ENCODE measurements at regions not wholly inside any gene's neighbourhood (a gene's known extent, or its start where the extent isn't known, plus 50 kb on each side); places are given as distances from the start of the nearest gene placed in this dataset.

DNA sequence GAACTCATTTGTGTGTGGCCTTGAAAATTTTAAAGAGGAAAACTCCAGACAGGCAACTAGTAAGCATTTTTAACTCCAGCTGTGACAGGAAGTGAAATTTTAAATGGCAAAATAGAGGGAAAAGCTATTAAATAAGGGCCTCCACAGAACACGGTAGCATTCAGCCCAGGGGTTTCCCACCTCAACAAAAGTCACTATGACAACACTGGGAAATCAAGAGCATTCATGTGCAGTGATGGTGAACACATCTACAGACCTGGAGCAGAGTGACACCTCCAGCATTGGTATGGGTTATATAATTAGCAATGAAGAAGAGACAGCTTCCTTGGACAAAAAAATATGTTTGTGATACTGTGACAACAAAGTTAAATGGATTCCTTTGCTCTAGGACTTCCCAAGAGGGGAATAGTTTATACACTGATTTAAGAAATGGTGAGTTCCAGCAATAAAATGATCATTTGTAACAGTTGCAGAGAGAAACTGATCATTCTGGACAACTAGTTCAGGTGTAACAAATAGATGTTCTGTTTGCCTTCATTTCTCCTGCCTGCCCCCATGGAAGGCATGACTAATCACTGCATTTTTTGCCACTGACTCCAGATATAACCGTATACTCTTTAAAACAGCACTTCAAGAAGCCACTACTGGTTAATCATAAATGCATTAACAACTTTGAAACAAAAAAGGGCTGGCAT lies 93.3 kb upstream of the SLC44A1 start:
- DNase-seq: no peak
- Mint-ChIP-seq H3K27me3 (no peaks in the 10 kb centered on the region), H3K4me3 (no peak overlapping the region), H3K9me3 (no peaks in the 10 kb centered on the region), H3K27ac (no peak overlapping the region), H3K4me1 (peaks cover 9% of the 10 kb centered on the region), H3K36me3 (no peaks in the 10 kb centered on the region)

DNA sequence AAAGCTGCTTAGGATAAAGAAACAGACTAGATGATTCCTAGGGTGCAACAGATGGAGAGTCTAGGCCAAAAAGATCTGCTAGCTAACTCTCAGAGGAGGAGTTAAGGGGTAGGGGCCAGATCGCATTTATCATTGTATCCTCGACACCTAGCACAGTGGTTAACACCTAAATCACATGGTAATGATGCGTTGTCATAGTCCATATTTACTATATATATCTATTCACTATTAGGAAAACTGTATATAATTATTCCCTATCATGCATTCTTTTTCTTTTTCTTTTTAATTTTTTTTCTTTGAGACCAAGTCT lies 92.8 kb upstream of the SLC44A1 start:
- Mint-ChIP-seq H3K4me1 (peaks cover 9% of the 10 kb centered on the region), H3K27me3 (no peaks in the 10 kb centered on the region), H3K4me3 (no peak overlapping the region), H3K9me3 (no peaks in the 10 kb centered on the region), H3K36me3 (no peaks in the 10 kb centered on the region), H3K27ac (no peak overlapping the region)
- DNase-seq: no peak

DNA sequence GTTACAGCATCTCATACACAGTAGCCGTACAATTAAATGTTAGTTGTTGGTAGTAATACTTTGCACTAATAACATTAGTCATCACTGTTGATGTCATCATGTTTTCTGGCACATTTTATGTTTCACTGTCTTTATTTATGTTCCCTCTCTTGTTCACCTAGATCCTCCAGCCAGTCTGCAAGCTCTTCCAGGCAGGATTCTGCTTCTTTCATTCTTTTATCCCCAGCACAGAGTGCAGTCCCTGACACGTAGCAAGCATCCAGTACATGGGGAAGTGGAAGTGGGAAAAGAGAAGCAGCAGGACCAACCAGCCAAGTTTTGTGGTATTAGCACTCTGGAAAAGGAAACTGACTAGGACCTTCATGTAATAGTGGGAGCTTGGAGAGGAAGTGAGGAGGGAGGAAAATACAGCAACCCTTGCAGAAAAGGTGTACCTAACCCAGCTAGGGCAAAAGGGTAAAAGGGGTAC lies 89.7 kb upstream of the SLC44A1 start:
- DNase-seq: no peak
- no peaks in the 10 kb centered on the region for H3K27me3 Mint-ChIP-seq
- H3K4me1 Mint-ChIP-seq: peaks cover 14% of the 10 kb centered on the region
- no peak overlapping the region for H3K27ac Mint-ChIP-seq
- no peak overlapping the region for H3K4me3 Mint-ChIP-seq
- no peaks in the 10 kb centered on the region for H3K9me3 Mint-ChIP-seq
- no peaks in the 10 kb centered on the region for H3K36me3 Mint-ChIP-seq

DNA sequence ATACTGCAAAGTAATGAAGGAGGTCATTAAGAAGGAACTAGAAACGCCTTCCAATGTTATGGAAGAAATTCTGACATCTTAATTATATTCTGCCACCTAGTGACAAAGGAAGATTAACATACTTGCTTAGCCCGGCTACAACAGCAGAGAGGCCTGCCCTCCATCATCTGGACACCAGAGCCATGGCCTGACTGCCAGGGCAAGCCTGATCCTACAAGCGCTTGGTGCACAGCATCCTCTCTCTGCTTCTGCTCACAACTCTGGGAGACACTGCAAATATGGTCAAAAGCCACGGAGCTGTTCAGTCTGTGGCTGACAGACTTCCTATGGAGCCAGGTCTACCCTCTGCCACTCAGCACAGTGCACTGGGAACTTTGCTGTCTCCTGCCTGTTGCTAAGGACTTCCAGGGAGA lies 87.3 kb upstream of the SLC44A1 start:
- no peak for DNase-seq
- peaks cover 3% of the 10 kb centered on the region for H3K27me3 Mint-ChIP-seq
- H3K9me3 Mint-ChIP-seq: no peaks in the 10 kb centered on the region
- H3K36me3 Mint-ChIP-seq: no peaks in the 10 kb centered on the region
- H3K27ac Mint-ChIP-seq: no peak overlapping the region
- peaks cover 6% of the 10 kb centered on the region for H3K4me1 Mint-ChIP-seq
- no peak overlapping the region for H3K4me3 Mint-ChIP-seq

GRCh38 chr9:105158020-105158419 lies 86.4 kb upstream of the SLC44A1 start:
- no peaks in the 10 kb centered on the region for H3K9me3 Mint-ChIP-seq
- no peak for DNase-seq
- no peak overlapping the region for H3K27ac Mint-ChIP-seq
- peaks cover 6% of the 10 kb centered on the region for H3K4me1 Mint-ChIP-seq
- no peaks in the 10 kb centered on the region for H3K36me3 Mint-ChIP-seq
- H3K27me3 Mint-ChIP-seq: peaks cover 3% of the 10 kb centered on the region
- H3K4me3 Mint-ChIP-seq: no peak overlapping the region

DNA sequence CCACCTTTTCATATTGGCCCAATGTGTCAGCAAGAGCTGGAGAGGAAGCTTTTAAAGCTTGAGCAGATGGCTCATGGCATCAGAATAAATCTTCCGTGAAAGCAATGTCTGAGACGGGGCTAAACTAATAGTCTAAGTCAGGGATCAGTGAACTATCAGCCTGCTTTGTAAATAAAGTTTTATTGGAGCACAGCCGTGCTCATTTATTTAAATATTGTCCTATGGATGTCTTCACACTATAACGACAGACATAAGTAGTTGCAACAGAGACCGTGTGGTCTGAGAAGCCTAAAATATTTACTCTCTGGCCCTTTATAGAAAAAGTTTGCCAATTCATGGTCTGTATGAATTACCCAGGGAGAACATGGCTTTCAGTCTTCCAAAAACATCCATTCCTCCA lies 85.6 kb upstream of the SLC44A1 start:
- DNase-seq: no peak
- no peak overlapping the region for H3K27ac Mint-ChIP-seq
- H3K4me1 Mint-ChIP-seq: peaks cover 6% of the 10 kb centered on the region
- no peak overlapping the region for H3K4me3 Mint-ChIP-seq
- H3K9me3 Mint-ChIP-seq: no peaks in the 10 kb centered on the region
- H3K27me3 Mint-ChIP-seq: peaks cover 3% of the 10 kb centered on the region
- no peaks in the 10 kb centered on the region for H3K36me3 Mint-ChIP-seq

- Mint-ChIP-seq H3K4me3 (no peak overlapping the region), H3K36me3 (no peaks in the 10 kb centered on the region), H3K27me3 (no peaks in the 10 kb centered on the region), H3K4me1 (no peaks in the 10 kb centered on the region), H3K9me3 (no peaks in the 10 kb centered on the region), H3K27ac (no peak overlapping the region)
- DNase-seq: no peak
Observed at GRCh38 chr9:105168870-105169319, 75.6 kb upstream of the SLC44A1 start.

- no peaks in the 10 kb centered on the region for H3K4me1 Mint-ChIP-seq
- H3K27me3 Mint-ChIP-seq: no peaks in the 10 kb centered on the region
- no peak for DNase-seq
- no peak overlapping the region for H3K27ac Mint-ChIP-seq
- H3K4me3 Mint-ChIP-seq: no peak overlapping the region
- no peaks in the 10 kb centered on the region for H3K9me3 Mint-ChIP-seq
- H3K36me3 Mint-ChIP-seq: no peaks in the 10 kb centered on the region
Observed at GRCh38 chr9:105171076-105171475, 73.4 kb upstream of the SLC44A1 start.

DNA sequence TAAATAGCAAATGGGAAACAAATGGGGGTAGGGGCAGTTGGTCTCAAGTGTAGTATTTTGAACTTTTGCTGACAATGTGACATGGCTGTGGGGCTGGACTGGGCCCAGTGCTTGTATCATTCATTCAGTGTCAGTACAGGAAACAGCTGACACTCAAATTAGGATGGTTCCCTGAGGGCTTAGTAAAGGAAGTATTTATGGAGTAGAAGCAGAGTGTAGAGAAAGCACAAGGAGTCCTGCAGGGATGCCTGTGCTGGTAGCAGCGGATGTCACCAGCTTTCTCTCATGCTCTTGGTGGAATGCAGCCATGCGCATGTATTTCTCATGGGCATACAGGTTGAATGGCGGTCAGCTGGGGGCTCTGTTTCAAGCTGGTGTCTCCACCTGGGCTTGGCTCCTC lies 72.9 kb upstream of the SLC44A1 start:
- H3K36me3 Mint-ChIP-seq: no peaks in the 10 kb centered on the region

GRCh38 chr9:105172436-105172835 lies 72.0 kb upstream of the SLC44A1 start:
- H3K9me3 Mint-ChIP-seq: no peaks in the 10 kb centered on the region
- no peak overlapping the region for H3K4me3 Mint-ChIP-seq
- H3K27me3 Mint-ChIP-seq: no peaks in the 10 kb centered on the region
- H3K27ac Mint-ChIP-seq: no peak overlapping the region
- DNase-seq: no peak
- no peaks in the 10 kb centered on the region for H3K4me1 Mint-ChIP-seq
- H3K36me3 Mint-ChIP-seq: no peaks in the 10 kb centered on the region

More for the DNA sequence above, 72.9 kb upstream of the SLC44A1 start:
- Mint-ChIP-seq H3K27ac (no peak overlapping the region), H3K27me3 (no peaks in the 10 kb centered on the region), H3K4me3 (no peak overlapping the region), H3K4me1 (no peaks in the 10 kb centered on the region), H3K9me3 (no peaks in the 10 kb centered on the region)
- no peak for DNase-seq

DNA sequence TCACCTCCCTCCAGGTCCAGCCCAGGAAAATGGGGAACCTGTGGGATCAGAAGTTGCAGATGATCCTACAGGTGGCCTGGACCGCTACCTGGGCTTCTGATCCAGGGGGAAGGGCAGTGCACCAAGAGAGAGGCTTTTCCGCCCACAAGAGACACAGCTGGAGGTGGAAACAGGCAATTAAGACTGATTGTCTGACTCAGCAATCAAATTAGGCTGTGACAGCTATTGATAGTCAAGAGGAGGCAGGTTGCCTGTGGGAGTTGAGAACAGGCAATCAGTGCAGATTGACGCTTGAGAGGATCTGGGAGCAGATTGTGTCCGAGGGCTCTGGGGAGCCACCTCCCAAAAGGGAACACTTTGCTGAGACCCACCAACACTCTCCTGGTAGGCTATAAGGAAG lies 71.1 kb upstream of the SLC44A1 start:
- Mint-ChIP-seq H3K9me3 (no peaks in the 10 kb centered on the region), H3K4me3 (no peak overlapping the region), H3K36me3 (no peaks in the 10 kb centered on the region), H3K27ac (no peak overlapping the region), H3K27me3 (no peaks in the 10 kb centered on the region), H3K4me1 (no peaks in the 10 kb centered on the region)
- DNase-seq: no peak

GRCh38 chr9:105173826-105174225 lies 70.6 kb upstream of the SLC44A1 start:
- no peaks in the 10 kb centered on the region for H3K4me1 Mint-ChIP-seq
- H3K4me3 Mint-ChIP-seq: no peak overlapping the region
- no peak for DNase-seq
- no peak overlapping the region for H3K27ac Mint-ChIP-seq
- H3K9me3 Mint-ChIP-seq: no peaks in the 10 kb centered on the region
- no peaks in the 10 kb centered on the region for H3K27me3 Mint-ChIP-seq
- H3K36me3 Mint-ChIP-seq: no peaks in the 10 kb centered on the region

DNA sequence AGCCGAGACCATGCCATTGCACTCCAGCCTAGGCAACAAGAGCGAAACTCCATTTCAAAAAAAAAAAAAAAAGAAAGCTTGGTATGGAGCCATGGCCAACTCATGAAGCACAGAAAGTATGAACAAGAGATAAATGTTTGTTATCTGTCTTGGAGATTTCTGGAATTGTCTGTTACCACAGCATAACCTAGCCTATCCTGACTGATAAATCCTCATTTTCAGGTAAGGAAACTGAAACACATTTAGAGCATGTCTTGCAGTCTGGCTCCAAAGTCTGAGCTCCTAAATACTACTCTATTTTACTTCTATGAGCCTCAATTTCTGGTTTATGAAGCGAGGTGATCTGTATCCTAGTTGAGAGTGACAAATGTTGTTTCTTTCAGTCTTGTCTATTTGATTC lies 68.3 kb upstream of the SLC44A1 start:
- Mint-ChIP-seq H3K27me3 (no peaks in the 10 kb centered on the region), H3K4me1 (no peaks in the 10 kb centered on the region), H3K9me3 (no peaks in the 10 kb centered on the region), H3K36me3 (no peaks in the 10 kb centered on the region), H3K4me3 (no peak overlapping the region), H3K27ac (no peak overlapping the region)
- no peak for DNase-seq

DNA sequence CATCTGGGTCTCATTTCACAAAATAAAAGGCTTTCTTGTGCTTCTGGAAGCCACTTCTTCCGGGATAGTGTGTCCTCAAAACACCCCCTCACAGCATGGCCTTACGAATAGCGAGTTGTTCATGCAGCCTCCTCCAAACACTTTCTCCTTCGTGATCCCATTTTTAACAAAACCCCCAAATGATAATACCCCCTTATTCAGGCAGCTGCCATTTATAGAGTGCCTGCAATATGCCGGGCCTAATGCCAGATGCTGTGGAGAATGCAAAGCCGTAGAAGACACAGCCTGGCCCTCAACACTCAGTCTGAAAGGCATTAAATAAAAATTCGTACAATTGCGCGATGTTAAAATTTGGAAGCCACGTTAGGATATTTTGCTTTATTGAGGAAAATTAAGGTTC lies 66.4 kb upstream of the SLC44A1 start:
- Mint-ChIP-seq H3K27me3 (no peaks in the 10 kb centered on the region), H3K4me3 (no peak overlapping the region), H3K9me3 (no peaks in the 10 kb centered on the region), H3K4me1 (no peaks in the 10 kb centered on the region), H3K36me3 (no peaks in the 10 kb centered on the region), H3K27ac (no peak overlapping the region)
- no peak for DNase-seq

DNA sequence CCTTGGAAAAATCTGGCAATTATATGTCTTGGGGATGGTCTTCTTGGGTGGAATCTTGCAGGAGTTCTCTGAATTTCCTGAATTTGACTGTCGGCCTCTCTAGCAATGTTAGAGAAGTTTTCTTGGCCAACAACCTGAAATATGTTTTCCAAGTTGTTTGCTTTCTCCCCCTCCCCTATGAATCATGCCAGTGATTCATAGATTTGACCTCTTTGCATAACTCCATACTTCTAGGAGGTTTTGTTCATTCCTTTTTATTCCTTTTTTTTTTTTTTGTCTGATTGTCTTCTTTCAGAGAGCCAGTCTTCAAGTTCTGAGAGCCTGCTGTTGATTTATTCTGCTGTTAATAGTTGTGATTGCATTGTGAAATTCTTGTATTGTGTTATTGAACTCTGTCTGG lies 56.7 kb upstream of the SLC44A1 start:
- no peaks in the 10 kb centered on the region for H3K27me3 Mint-ChIP-seq
- H3K27ac Mint-ChIP-seq: no peak overlapping the region
- H3K4me1 Mint-ChIP-seq: no peaks in the 10 kb centered on the region
- no peaks in the 10 kb centered on the region for H3K9me3 Mint-ChIP-seq
- H3K36me3 Mint-ChIP-seq: no peaks in the 10 kb centered on the region
- DNase-seq: no peak
- H3K4me3 Mint-ChIP-seq: no peak overlapping the region

- peaks cover 3% of the 10 kb centered on the region for H3K27me3 Mint-ChIP-seq
- H3K9me3 Mint-ChIP-seq: no peaks in the 10 kb centered on the region
- no peak overlapping the region for H3K27ac Mint-ChIP-seq
- no peak overlapping the region for H3K4me3 Mint-ChIP-seq
- H3K4me1 Mint-ChIP-seq: no peaks in the 10 kb centered on the region
- DNase-seq: no peak
- H3K36me3 Mint-ChIP-seq: no peaks in the 10 kb centered on the region
Observed at GRCh38 chr9:105188746-105189145, 55.7 kb upstream of the SLC44A1 start.

Data from activated naive CD8-positive, alpha-beta T cell treated with anti-CD3 and anti-CD28 coated beads for 36 hours (primary cell).